AG08395 (cell line): ENCODE measurements at regions not wholly inside any gene's neighbourhood (a gene's known extent, or its start where the extent isn't known, plus 50 kb on each side); places are given as distances from the start of the nearest gene placed in this dataset.
"Not testable (repeated sequence)": the region's sequence is repeated elsewhere in the genome, so short reads cannot be mapped to it uniquely, and the experiment has no call there.

ENCODE experiments used
- DNase-seq: peaks from one replicate; pipeline ENCODE4 v3.0.0; 2012; ENCODE audit warnings: mixed read lengths, low spot score

DNA sequence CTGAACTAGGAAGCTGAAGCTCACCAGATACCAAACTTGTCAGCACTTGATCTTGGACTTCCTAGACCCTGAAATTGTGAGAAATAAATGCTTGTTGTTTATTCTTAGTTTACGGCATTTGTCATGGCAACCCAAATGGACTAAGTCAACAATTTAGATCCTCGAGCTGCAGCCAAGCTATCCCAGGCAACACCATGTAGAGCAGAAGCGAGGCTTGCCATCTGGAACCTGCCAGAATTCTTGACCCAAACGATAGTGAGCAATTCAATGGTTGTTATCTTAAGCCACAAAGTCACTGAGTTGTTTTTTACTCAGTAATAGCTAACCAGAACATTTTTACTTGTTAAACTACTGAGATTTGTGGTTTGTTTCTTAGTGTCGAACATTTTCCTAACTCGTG, 458.5 kb upstream of the FLRT2 start:
- no peak for DNase-seq

DNA sequence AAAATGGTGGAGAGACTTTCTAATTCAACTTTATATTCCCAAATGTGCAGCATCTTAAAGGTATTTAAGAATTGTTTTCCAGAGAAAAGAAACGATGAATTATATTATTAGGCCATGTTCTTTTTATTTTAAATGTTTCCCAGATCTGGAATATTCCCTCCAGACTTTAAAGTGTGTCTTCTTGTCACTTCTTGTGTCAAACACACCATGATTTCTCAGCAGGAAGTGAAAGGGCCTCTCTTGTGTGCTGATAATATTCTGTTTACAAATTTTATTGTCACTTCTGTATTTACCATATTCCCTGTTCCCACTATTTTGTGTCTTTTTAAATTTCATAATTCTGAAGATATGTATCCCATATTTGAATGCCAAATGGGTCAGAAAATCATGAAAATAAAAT, 455.0 kb upstream of the FLRT2 start:
- no peak for DNase-seq

DNA sequence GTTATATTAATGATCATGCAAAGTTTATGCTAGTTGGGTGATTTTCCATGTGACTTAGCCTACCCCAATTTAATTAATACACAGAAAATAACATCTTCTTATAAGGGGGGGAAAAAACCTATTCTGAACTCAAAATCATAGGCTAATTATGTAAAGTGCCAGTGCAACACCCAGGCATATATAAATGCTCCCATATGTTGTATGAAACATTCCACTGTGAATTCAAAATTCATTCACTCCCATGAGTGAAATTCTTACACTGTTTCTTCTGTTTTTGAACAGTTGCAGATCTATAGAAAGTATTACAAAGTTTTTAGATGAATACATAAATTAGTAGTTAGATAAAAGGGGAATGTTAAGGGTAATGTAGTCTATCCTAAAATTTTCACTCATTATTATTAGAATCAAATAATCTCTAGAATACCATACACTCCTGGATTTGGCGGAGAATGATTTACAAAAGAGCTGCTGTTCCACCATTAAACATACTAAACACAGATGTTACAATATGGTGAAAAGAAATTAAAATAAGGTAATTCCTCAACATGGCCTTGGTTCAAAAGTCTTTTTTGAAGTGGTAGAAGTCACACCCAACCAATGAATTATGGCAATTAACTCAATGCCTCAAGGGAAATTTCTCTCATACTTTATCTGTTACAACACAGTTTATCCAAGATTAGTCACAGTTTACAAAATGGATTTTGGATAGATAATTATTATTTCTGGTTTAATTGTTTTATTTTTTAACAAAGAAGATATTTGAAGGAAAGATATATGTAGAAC, 454.1 kb upstream of the FLRT2 start:
- DNase-seq = no peak

DNA sequence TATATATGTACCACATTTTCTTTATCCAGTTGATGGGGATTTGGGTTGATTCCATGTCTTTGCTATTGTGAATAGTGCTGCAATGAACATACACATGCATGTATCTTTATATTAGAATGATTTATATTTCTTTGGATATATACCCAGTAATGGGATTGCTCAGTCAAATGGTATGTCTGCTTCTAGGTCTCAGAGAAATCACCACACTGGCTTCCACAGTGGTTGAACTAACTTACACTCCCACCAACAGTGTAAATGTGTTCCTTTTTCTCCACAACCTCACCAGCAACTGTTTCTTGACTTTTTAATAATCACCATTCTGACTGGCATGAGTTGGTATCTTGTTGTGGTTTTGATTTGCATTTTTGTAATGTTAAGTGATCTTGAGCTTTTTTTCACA, 452.2 kb upstream of the FLRT2 start:
- DNase-seq = not testable (repeated sequence)

DNA sequence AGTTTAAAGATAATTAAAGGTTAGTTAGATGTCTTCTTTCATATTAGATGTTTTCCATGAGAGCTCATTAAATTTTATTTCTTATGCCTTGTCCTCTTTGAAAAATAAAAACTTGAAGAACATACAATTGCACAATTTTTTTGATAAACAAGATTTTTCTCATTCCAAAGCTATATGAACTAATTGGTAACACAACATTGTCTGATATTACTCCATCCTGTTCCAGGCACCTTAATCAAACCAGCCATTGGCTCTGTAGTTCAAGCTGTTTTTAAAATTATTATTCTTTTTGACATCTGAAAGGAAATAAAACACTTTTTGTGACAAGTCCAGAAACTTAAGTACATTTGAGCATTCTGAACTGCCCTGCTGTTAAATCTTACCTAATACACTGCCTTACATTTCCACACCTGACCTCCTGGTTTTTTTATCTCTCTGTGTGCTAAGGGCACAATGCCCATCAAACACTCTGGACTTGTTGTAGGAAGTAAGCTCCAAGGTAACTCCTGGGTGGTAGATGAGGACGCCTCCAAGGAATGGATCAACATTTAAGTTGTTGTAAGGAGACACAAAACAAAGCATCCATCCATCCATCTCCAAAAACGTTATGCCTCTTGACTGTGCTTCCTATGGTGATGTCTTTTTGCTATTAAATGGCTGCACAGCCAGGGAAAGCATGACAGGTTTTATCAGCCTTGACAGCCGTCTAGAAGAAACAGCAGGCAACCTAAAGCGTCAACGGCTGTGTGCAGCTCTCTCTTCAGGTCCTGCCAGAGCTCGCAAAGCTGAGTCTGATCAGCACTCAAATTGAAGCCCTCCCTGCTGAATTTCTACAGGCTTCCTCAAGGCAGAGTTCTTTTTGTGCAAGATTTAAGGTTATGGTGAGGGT, 449.9 kb upstream of the FLRT2 start:
- no peak for DNase-seq

DNA sequence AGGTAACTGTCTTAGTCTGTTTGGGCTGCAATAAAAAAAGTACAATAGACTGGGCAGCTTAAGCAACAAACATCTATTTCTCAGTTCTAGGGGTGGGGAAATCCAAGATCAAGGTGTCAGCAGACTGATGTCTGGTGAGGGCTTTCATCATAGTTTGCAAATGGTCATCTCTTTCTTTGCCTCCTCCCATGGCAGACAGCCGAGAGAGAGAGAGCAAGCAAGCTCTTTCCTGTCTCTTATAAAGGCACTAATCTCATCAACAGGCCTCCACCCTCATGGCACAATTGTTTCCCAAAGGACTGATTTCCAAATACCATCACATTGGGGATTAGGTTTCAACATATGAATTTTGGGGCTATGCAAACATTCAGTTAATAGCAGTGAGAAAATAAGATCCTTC, 445.6 kb upstream of the FLRT2 start:
- no peak for DNase-seq

DNA sequence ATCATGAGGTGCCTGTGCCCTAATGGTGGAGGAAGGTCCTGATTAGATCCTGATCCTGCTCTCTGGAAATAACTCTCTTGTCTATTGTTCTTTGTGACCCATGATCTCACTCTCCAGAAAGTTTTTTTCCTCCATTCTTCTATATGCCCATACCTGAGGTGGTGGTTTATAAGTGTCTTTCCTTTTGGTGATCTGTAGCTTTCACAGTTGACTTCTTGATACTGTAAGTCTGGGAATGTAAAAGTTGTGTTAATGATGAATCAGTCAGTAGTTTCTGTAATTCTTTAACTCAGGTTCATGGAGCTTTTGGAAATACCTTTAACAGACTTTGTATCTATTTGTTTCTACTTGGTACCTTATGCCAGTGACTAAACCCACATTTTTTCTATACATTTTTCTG, 444.0 kb upstream of the FLRT2 start:
- DNase-seq = no peak

DNA sequence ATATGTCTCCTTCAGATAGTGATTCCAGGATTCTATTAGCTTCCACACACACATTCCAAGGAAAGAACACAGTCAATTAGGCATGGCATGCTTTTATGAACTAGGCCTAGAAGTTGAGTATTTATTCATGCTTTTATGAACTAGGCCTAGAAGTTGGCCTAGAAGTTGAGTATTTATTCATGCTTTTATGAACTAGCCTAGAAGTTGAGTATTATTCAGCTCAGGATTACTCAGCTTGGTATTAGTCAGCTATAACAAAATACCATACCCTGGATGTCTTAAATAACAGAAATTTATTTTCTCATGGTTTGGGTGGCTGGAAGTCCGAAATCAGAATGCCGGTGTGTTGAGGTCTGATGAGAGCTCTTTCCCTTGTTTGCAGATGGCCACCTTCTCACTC, 442.7 kb upstream of the FLRT2 start:
- no peak for DNase-seq

DNA sequence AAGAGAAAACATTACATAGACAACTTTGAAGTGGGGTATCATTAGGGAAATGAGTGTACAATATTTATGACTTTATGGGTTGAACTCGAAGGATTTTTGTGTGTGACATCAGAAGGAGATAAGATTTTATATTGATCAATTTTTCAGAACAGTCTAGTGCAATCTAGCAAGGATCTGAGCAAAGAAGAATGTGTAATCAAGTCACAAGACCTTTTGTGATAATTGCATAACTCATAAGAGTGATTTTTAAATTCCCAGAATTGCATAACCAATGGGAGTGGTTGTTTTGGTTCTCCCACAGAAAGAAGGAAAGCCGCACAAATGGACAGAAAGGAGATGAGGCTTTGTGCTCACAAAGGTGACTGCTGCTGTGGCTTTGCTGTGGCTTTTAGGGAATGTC, 441.8 kb upstream of the FLRT2 start:
- DNase-seq = no peak

DNA sequence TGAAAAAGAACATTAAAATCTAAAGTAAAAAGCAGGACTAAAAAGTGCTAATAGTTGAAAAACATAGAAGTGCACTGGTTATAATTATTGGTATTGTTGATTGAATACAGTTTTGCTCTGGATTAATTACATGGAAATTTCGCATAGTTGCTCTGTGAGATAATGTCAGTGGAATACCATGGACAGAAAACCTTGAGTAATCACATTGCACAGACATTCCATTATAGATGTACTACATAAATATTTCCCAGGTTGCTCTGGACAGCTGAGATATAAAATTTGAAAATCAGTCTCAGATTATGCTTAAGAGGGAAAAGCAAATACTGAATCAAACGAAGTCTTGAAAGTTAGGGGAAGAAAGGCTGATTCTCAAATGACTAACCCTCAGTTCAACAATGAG, 439.3 kb upstream of the FLRT2 start:
- no peak for DNase-seq

DNA sequence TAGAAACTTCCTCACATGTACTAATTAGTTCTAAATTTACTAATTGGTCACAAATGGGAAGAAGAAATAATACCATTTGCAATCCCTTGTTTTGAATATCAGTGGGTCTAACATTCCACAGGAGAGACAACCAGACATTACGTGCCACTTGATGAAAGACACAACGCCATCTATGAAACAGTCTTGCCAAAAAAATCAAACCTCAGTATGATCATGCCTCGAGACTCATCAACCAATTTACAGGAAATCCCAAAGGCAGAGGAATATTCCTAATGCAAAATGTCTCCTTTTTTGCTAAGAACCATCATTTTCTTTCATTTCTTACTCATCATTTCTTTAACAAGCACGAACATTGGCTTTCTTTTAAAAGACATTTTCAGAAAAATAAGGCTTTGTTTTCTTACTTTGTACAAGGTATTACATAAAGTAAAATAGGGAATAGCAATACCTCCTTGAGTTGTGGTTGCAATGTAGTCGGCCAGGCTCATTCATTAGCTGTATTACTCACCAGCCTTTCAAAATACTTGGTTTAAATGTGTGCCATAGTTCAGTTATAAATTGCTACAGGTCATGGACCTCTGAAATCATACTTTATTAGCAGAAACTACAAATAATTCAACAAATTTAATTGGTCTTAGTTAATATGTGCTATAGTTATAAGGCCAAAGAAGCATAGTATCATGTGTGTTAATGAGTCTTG, 436.2 kb upstream of the FLRT2 start:
- peak; percentile 5 for DNase-seq

DNA sequence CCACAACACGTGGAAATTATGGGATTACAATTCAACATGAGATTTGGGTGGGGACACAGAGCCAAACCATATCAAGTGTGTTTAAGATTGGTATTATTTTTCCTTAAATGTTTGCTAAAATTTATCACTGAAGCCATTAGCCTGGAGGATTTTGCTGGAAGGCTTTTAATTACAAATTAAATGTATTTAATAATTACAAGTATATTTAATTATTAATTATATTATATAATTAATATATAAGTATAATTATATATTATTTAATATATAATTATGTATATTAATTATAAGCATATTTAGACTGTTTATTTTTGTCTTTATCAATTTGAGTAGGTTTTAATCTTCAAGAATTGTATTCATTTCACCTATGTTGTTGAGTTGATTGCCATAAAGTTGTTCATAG, 427.4 kb upstream of the FLRT2 start:
- DNase-seq = no peak

DNA sequence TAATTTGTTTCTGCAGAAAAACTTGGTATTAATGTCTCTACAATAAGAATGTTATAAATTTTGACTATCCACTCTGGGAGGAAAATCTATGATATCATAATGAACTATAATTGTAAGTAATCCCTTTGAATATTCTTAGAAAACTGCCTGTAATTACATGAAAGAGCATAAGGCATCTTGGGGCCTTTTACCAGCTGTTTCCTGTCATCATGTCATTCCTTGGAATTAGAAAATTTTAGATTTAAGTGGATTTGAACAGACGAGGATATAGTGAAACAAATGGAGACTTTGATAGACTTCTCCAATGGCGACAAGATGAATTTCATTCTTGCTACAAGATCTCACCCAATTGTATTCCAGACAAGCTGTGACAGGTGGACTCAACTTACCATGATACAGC, 423.4 kb upstream of the FLRT2 start:
- no peak for DNase-seq

DNA sequence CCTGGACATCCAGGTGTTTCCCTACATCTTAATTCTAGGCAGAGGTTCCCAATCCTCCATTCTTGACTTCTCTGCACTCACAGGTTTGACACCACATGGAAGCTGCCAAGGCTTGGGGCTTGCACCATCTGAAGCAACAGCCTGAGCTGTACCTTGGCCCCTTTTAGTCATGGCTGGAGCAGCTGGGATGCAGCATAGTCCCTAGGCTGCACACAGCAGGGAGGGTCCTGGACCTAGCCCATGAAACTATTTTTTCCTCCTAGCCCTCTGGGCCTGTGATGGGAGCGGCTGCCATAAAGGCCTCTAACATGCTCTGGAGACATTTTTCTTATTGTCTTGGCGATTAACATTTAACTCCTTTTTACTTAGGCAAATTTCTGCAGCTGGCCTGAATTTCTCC, 417.2 kb upstream of the FLRT2 start:
- DNase-seq = no peak

DNA sequence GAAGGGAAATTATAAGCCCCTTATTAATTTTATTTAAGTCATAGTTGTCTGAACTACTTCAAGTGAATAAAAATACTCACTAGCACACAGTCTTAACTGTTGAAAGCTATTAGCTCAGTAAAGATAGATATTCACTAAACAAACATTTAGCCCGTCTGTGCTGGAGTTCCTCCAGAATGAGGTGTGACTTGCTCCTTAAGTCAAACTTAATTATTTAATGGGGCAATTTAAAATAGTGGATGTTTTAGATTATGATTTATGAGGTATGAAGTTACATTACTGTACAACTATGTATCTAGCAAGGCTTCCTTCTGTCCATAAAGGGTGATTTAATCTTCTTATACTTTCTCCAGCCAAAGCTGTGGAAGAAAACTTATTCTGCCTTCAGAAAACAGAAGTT, 414.0 kb upstream of the FLRT2 start:
- DNase-seq = no peak

DNA sequence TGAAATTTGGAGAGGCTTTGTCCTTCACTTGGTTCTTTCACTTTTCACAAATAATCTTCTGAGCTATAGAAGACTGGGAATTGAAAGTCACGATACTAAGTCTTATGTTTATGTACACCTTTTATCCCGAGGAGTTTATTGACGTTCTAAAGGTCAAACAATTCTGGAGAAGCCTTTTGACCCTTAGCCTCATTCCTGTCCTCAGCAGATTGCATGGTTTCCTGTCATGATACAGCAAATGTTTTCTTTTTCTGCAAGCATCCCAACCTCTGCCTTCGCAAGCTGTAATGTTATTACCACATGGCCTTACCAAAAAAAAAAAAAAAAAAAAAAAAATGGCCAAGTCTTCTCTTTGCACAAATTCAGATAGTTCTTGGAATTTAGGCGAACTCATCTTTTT, 411.7 kb upstream of the FLRT2 start:
- DNase-seq = no peak

DNA sequence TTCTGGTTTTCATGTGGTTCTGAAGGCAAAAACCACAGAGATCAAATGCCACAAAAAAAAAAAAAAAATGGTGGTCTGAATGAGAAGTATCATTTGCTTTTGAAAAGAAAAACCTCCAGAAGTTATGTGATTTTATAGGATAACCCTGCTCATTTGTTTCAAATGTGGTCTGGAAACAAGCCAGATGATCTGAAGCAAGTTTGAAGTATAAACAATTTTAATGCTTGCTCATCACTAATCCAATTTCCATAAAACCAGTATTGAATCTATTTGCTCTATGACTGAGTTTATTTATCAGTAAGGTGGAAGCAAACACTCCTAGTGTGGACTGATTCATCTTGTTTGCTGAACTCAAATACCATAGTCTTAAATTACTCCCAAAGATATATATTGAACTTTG, 407.3 kb upstream of the FLRT2 start:
- no peak for DNase-seq

DNA sequence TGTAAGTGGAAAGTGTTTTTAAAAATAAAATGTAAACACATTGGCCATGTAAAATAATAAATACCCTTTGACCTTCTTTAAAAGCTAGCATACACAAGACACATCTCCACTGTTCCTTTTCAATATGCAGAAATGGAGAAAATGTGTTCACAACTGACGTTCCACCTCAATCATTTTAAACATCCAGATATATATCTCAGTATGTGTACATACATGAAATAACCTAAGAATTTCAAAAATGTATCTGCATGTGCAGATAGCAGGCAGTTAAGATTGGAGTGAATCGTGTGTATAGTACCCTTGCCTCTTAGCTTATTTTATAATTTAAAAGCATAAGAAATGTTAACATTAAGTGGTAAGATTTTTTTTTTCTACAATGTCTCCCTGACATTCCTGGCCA, 406.2 kb upstream of the FLRT2 start:
- DNase-seq = no peak

DNA sequence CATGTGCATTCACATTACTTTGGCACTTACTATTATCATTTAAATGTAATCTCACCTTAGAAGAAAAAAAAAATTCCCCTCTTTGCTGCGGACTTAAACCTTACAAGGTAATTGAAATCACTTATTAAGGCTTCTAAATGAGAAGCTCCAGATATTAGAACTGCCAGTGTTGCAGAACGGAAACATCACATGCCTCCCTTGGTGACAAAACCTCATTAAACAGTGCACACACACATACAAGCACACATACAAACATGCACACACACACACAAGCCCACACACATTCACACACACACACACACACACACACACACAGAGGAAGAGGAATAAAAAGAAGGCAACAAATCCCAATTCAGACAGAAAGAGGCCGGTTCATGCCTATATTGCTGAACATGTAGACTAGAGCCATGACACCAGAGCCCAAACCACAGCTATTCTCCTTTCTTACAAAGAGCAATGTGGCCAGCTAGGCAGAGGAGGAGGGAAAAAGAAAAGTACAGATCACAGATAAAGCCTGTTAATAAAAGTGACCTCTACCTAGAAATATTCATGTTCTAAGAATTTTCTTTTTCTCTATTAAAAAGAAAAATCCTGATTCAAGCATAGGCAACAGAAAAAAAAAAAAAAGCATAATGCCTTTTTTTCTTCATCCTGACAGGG, 405.2 kb upstream of the FLRT2 start:
- DNase-seq = no peak

DNA sequence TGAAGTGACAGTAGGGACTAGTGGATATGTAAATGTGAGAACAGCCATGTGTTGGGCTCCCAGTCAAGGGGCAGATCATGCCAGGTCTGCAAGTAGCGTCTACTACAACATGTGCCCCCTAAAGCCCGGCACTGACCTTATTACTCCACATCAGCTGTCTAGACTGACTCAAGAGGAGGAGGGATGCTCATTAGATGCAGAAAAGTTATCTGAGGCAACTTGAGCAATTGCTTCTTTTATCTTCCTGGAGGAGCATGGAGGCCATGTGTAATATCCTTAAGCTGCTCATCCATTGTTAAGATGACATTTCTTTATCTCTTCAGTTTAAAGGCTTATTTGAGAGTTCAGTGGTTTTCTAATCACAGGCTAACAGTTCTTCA, 404.7 kb upstream of the FLRT2 start:
- DNase-seq = no peak

DNA sequence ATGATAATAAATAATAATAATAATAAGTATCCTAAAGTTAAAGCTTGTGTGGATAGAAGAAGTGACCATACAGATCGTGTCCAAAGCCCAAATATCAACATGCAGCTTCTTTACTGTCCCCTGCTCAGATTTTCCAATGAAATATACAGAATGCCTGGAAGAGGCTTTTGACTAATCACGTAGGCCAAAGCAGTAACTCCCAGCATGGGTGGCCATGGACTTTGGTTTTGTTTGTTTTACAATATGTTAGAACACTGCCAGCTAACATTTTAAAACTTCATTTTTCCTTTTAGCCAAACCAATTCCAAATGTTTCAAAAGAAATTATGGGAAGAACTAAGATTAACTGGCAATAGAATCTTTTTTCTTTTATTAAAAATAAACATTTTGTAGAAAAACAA, 400.0 kb upstream of the FLRT2 start:
- no peak for DNase-seq

DNA sequence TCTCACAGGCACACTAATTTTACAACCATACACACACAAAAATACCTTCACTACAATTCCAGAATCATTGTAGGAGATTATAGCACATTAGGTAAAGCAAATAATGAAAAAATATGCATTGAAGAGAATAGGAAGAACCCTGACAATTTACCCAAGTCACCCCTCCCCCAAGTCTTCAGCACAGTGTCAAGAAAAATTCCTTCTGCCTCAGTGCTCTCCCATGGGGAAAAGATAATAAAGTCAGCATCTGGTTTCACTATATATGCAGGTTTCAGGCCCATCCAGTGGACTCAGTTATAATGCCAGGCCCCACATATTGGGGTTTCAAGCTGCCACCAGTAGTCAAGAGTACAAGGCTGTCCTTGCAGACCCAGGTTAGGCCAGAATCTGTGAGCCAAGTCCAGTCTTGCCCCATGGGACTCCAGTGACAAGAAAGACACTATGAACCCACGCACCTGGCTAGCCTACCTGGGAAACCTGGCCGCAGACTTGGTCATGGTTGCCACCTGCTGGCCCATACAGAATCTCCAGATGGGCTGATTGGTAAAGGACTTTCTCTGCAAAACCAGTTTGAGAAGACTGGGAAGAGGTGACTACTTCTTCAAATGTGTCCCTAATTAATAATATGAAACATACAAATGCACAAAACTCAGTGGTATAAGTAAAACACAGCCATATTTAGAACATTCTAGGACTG, 398.6 kb upstream of the FLRT2 start:
- no peak for DNase-seq
